CD4-positive, alpha-beta memory T cell (primary cell): ENCODE measurements at regions not wholly inside any gene's neighbourhood (a gene's known extent, or its start where the extent isn't known, plus 50 kb on each side); places are given as distances from the start of the nearest gene placed in this dataset.

ENCODE experiments used
- CTCF ChIA-PET: fragments of 350-600 bp; sonication (Branson Sonifier 250); formaldehyde crosslinking; loops from one replicate; lab custom pipeline; 2021; ENCODE audit warnings: inconsistent platforms; ENCODE audit not compliant: partially characterized antibody; lab: Charles Lee
- POLR2A ChIA-PET: fragments of 350-600 bp; sonication (Branson Sonifier 250); formaldehyde crosslinking; loops from one replicate; lab custom pipeline; 2021; ENCODE audit not compliant: partially characterized antibody; lab: Charles Lee
- DNase-seq, 5 donors: peaks; one replicate each; pipeline versions ENCODE4 v3.0.0 to v3.0.0-alpha.2; 2020 to 2022; ENCODE audit warnings: mixed read lengths in 1 of 5
- H3K27ac ChIP-seq: one replicate; pipeline ENCODE4 v1.7.0; 2013; ENCODE audit warnings: low read depth, low read length
- H3K27me3 ChIP-seq: 2 replicates; pipeline ENCODE4 v1.7.0; 2013; ENCODE audit warnings: mild to moderate bottlenecking, low read length, moderate library complexity; ENCODE audit not compliant: insufficient read depth
- H3K36me3 ChIP-seq: 2 replicates; pipeline ENCODE4 v1.7.0; 2013; ENCODE audit warnings: mild to moderate bottlenecking, low read length, moderate library complexity; ENCODE audit not compliant: insufficient read depth
- H3K4me1 ChIP-seq: 2 replicates; pipeline ENCODE4 v1.7.0; 2013; ENCODE audit warnings: mild to moderate bottlenecking, low read length, moderate library complexity; ENCODE audit not compliant: insufficient read depth
- H3K4me3 ChIP-seq, 2 donors: one replicate each; pipeline ENCODE4 v1.7.0; 2013; ENCODE audit warnings: low read length in 2 of 2, mild to moderate bottlenecking in 1 of 2
- H3K9me3 ChIP-seq, 2 donors: one replicate each; pipeline ENCODE4 v1.7.0; 2013; ENCODE audit warnings: low read length in 2 of 2, control low read depth in 1 of 2; ENCODE audit not compliant: control insufficient read depth in 1 of 2
- H3K27ac Mint-ChIP-seq, 7 donors: one replicate each; pipeline ENCODE4 v1.8.0; 2020 to 2021; ENCODE audit warnings: mixed read lengths in 7 of 7, mild to moderate bottlenecking in 6 of 7, inconsistent platforms in 3 of 7, moderate library complexity in 3 of 7
- H3K27me3 Mint-ChIP-seq, 2 donors: one replicate each; pipeline ENCODE4 v1.8.0; 2020 to 2021; ENCODE audit warnings: mixed read lengths in 2 of 2
- H3K36me3 Mint-ChIP-seq, 2 donors: one replicate each; pipeline ENCODE4 v1.8.0; 2020 to 2021; ENCODE audit warnings: mixed read lengths in 2 of 2, inconsistent platforms in 1 of 2, mild to moderate bottlenecking in 1 of 2
- H3K4me1 Mint-ChIP-seq, 4 donors: one replicate each; pipeline ENCODE4 v1.8.0; 2020 to 2021; ENCODE audit warnings: mixed read lengths in 4 of 4, mild to moderate bottlenecking in 1 of 4
- H3K4me3 Mint-ChIP-seq, 8 donors: one replicate each; pipeline ENCODE4 v1.8.0; 2020 to 2021; ENCODE audit warnings: mixed read lengths in 8 of 8, mild to moderate bottlenecking in 7 of 8, moderate library complexity in 6 of 8, inconsistent platforms in 3 of 8
- H3K9me3 Mint-ChIP-seq, 8 donors: one replicate each; pipeline ENCODE4 v1.8.0; 2020 to 2021; ENCODE audit warnings: mixed read lengths in 8 of 8, mild to moderate bottlenecking in 5 of 8, inconsistent platforms in 3 of 8, moderate library complexity in 1 of 8
- intact Hi-C: fragments of 100-400 bp; cut with micrococcal nuclease; formaldehyde crosslinking; loops from one replicate; pipeline ENCODE4 v1.15.1; 2023

DNA sequence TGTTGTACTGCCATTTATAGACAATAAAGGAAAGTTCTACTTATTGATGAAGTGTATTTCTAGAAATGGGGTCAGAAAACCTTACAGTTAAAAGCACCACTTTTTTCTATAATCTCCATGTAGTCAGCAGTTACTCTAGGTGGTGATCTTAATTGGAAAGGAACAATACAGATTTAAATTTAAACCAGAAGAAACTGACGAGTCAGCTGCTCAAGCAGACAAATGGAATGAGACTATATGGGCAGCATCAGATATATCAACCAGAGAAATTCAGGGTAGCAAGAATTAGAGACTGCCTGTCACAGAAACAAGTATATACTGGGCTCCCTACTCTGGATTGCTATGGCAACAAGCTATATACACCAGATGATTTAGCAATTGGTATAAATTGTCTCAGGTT is 99.6 kb upstream of the SCG2 start:
- no peaks in the 10 kb centered on the region for H3K4me1 ChIP-seq
- Mint-ChIP-seq H3K9me3 (peaks cover 0 to 2% (median 0%) of the 10 kb centered on the region in 8 donors), H3K36me3 (no peaks in the 10 kb centered on the region), H3K4me3 (no peak overlapping the region), H3K27me3 (peaks cover 3 to 4% of the 10 kb centered on the region in 2 donors), H3K27ac (no peak overlapping the region), H3K4me1 (no peaks in the 10 kb centered on the region)
- H3K27me3 ChIP-seq: no peaks in the 10 kb centered on the region
- H3K36me3 ChIP-seq: no peaks in the 10 kb centered on the region
- ChIA-PET CTCF (no interaction called here), POLR2A (no interaction called here)
- no peak overlapping the region for H3K27ac ChIP-seq
- DNase-seq: no peak
- no peaks in the 10 kb centered on the region for H3K9me3 ChIP-seq
- H3K4me3 ChIP-seq: no peak overlapping the region
- intact Hi-C loops: no loop called here

DNA sequence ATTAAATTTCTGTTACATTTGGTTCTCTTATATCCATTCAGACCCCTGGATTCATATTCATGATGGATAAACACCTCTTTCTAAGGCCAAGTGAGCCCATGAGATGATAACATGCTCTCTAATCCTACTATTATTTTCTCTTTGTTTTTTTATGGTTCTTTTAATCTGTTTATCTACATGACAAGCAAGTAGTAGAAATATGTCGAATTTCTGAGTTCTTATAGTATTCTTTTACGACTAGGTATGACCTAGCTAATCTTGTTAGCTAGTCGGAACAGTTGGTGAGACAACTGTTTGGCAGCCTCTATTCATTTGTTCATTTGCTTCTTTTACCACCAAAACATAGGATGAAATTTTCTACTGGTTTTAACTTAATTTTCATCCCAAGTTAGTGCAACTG is 98.1 kb upstream of the SCG2 start:
- Mint-ChIP-seq H3K36me3 (no peaks in the 10 kb centered on the region), H3K27me3 (peaks cover 2 to 3% of the 10 kb centered on the region in 2 donors), H3K4me3 (no peak overlapping the region), H3K27ac (no peak overlapping the region), H3K9me3 (peaks cover 0 to 3% (median 0%) of the 10 kb centered on the region in 8 donors), H3K4me1 (no peaks in the 10 kb centered on the region)
- no peaks in the 10 kb centered on the region for H3K36me3 ChIP-seq
- H3K9me3 ChIP-seq: no peaks in the 10 kb centered on the region
- DNase-seq: no peak
- ChIA-PET CTCF (no interaction called here), POLR2A (no interaction called here)
- H3K4me3 ChIP-seq: no peak overlapping the region
- H3K27me3 ChIP-seq: no peaks in the 10 kb centered on the region
- intact Hi-C loops: no loop called here
- H3K4me1 ChIP-seq: no peaks in the 10 kb centered on the region
- H3K27ac ChIP-seq: no peak overlapping the region

DNA sequence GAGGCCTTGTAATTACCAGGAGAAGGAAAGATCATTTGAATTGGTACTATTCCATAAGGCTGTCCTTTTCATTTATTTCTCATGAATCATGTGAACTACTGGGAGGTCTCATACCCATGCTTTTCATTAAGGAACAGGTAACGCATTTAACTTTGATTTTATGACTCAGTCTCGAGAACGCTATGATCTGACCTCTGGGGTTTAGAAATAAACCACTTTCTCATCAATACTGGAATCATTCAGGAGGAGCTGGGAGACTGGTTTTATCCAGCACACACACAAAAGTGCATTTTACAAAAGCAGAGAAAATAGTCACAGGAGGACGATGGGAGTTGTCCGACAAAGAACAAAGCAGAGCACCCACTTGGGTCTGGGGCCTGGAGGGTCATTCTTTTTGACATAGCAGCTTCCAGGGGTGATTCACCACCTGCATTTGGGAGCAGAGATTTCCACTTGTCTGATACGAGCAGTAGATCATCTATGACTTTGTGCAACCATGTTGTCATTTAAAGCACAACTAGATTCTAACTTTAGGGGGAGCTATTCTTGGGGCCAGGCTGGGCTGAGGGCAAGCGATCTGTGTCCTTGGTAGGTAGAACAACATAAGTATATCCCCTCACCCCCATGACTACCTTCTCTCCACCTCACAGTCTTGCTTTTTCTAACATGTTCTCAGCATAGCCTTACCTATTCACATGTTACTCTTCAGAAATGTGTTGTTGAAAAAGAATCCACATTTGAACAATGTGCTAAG is 95.9 kb upstream of the SCG2 start:
- H3K4me3 ChIP-seq: no peak overlapping the region
- no peaks in the 10 kb centered on the region for H3K36me3 ChIP-seq
- ChIA-PET POLR2A (no interaction called here), CTCF (no interaction called here)
- intact Hi-C loops: no loop called here
- no peaks in the 10 kb centered on the region for H3K9me3 ChIP-seq
- no peaks in the 10 kb centered on the region for H3K4me1 Mint-ChIP-seq
- H3K27ac ChIP-seq: no peak overlapping the region
- DNase-seq: no peak
- no peak overlapping the region for H3K4me3 Mint-ChIP-seq
- no peaks in the 10 kb centered on the region for H3K27me3 ChIP-seq
- H3K36me3 Mint-ChIP-seq: no peaks in the 10 kb centered on the region
- H3K9me3 Mint-ChIP-seq: peaks cover 0 to 3% (median 0%) of the 10 kb centered on the region in 8 donors
- H3K27ac Mint-ChIP-seq: no peak overlapping the region
- H3K27me3 Mint-ChIP-seq: peaks cover 4 to 5% of the 10 kb centered on the region in 2 donors
- no peaks in the 10 kb centered on the region for H3K4me1 ChIP-seq

DNA sequence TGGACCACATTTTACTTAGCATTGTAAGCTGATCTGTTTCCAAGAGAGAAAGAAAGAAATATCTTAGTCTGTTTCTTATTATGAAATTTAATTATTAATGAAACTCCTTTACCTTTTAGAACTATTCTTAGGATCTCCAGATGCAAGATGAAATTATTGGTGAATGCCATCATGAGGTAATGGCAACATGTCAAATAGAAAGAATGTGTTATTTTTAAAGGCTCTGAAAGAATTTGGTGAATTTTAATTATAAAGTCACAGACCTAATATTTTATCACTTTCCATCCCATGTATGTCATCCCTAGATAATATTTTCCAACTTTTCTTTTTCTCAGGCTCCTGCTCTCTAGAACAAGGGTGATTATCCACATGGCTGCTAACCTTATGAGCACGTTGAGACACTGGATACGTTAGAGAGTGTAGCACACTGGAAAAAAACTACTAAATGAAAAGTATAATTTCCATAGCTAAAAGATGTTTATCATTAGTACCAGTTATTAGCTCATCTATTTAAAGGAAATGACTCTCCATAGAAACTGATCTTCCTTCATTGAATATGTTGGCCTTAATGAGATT is 95.2 kb upstream of the SCG2 start:
- intact Hi-C loops: no loop called here
- no peaks in the 10 kb centered on the region for H3K4me1 Mint-ChIP-seq
- Histone ChIP-seq H3K9me3 (no peaks in the 10 kb centered on the region), H3K27me3 (no peaks in the 10 kb centered on the region), H3K27ac (no peak overlapping the region), H3K4me3 (no peak overlapping the region), H3K36me3 (no peaks in the 10 kb centered on the region), H3K4me1 (no peaks in the 10 kb centered on the region)
- POLR2A ChIA-PET: no interaction called here
- H3K36me3 Mint-ChIP-seq: no peaks in the 10 kb centered on the region
- no peak for DNase-seq
- no peak overlapping the region for H3K27ac Mint-ChIP-seq
- peaks cover 0 to 3% (median 0%) of the 10 kb centered on the region in 8 donors for H3K9me3 Mint-ChIP-seq
- CTCF ChIA-PET: no interaction called here
- H3K27me3 Mint-ChIP-seq: peaks cover 2 to 5% of the 10 kb centered on the region in 2 donors
- H3K4me3 Mint-ChIP-seq: no peak overlapping the region

DNA sequence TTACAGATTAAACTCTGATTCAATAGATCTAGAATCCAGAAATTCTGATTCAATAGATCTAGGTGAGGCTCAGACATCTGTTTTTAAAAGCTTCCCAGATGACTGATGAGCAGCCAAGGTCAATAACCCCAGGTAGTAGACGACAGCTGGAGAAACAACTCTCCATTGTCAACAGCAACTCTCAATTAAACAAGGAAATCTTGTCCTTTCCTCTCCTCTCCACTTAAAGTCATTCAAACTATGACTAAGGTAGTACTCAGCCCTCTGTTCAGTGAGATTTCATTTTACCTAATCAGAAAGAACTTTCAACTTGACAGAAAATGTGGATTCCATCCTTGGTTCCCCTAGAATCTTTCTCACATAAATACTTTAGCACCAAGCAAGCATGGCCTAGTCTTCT is 94.6 kb upstream of the SCG2 start:
- peaks cover 0 to 3% (median under 1%) of the 10 kb centered on the region in 4 donors for H3K4me1 Mint-ChIP-seq
- no peaks in the 10 kb centered on the region for H3K36me3 Mint-ChIP-seq
- no peaks in the 10 kb centered on the region for H3K36me3 ChIP-seq
- POLR2A ChIA-PET: no interaction called here
- no peak overlapping the region for H3K4me3 Mint-ChIP-seq
- no peaks in the 10 kb centered on the region for H3K4me1 ChIP-seq
- CTCF ChIA-PET: no interaction called here
- H3K27me3 ChIP-seq: no peaks in the 10 kb centered on the region
- H3K9me3 ChIP-seq: no peaks in the 10 kb centered on the region
- DNase-seq: no peak
- H3K27ac Mint-ChIP-seq: no peak overlapping the region
- peaks cover 0 to 3% (median 0%) of the 10 kb centered on the region in 8 donors for H3K9me3 Mint-ChIP-seq
- no peak overlapping the region for H3K4me3 ChIP-seq
- intact Hi-C loops: no loop called here
- peaks cover 6% of the 10 kb centered on the region in 2 donors for H3K27me3 Mint-ChIP-seq
- H3K27ac ChIP-seq: no peak overlapping the region

DNA sequence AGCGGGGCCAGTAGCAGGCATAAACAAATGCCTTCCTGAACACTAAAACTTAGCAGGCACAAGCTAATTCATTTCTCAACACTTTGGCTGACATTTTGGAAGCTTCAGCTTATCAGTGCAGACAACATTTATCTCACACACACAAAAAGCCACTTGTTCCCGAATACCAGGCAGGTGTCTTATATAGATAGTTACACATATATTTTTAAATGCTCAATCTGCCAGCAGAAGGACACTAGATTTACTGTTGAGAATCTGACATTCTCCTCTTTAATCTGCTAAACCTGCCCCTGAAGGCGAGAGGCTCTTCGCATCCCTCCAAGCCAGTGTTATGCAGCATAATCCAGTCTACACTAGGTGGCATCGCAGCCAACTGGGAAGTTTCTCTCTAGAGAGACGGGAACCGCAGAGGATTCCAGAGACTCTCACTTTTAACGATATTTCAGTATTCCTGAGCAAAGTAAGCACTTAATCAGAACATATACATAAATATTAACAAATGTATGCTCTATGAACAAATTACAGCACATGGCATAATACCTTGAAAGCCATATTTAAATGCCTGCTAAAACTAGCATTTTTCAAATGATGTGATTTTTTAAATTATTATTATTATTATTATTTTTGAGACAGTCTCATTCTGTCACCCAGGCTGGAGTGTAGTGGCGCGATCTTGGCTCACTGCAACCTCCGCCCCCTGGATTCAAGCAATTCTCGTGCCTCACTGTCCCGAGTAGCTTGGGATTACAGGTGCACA is 90.2 kb upstream of the SCG2 start:
- H3K4me3 ChIP-seq: no peak overlapping the region
- H3K4me1 Mint-ChIP-seq: peaks cover 0 to 3% (median under 1%) of the 10 kb centered on the region in 4 donors
- no peaks in the 10 kb centered on the region for H3K36me3 Mint-ChIP-seq
- peaks cover 6 to 11% of the 10 kb centered on the region in 2 donors for H3K27me3 Mint-ChIP-seq
- H3K27me3 ChIP-seq: no peaks in the 10 kb centered on the region
- H3K9me3 ChIP-seq: no peaks in the 10 kb centered on the region
- H3K27ac Mint-ChIP-seq: no peak overlapping the region
- no peaks in the 10 kb centered on the region for H3K36me3 ChIP-seq
- DNase-seq: no peak
- no peak overlapping the region for H3K4me3 Mint-ChIP-seq
- ChIA-PET POLR2A (no interaction called here), CTCF (no interaction called here)
- intact Hi-C loops: no loop called here
- no peaks in the 10 kb centered on the region for H3K4me1 ChIP-seq
- peaks cover 0 to 3% (median 0%) of the 10 kb centered on the region in 8 donors for H3K9me3 Mint-ChIP-seq
- H3K27ac ChIP-seq: no peak overlapping the region

DNA sequence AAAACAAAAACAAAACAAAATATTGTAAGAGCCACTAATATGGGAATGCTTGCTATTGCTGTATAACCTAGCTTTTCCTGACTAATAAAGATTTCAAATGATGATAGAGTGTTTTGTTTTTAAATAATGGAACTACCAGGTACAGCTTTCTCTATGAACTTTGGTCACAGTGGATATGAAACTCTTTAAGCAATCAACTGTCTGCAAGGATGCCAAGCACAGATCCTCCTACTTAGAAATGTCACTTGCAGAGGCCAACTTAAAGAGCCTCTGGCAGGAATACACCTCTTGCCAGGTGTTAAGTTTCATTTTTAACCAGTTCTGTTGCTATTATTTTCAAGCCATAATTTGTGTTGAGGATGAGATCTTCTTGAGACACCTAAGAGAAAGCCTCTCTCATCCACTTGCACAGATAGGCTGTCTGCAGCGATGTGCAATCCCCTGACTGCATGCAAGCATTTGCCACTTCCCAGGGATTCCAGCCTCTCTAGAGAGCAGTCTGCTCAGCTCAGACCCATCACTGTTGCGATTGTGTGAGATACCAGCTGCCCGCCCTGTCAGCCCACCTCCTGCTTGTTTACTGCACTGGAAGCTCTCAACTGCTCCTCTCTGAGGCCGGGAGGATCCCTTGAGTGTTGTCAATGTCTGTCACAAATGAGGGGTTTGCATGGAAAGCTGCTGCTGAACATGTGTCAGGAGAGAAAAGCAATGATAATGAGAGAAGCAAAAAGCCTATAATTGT is 86.1 kb upstream of the SCG2 start:
- intact Hi-C loops: no loop called here

More for the DNA sequence above, 86.1 kb upstream of the SCG2 start:
- no peaks in the 10 kb centered on the region for H3K4me1 ChIP-seq
- H3K27ac Mint-ChIP-seq: no peak overlapping the region
- no peaks in the 10 kb centered on the region for H3K36me3 ChIP-seq
- H3K36me3 Mint-ChIP-seq: no peaks in the 10 kb centered on the region
- H3K27me3 ChIP-seq: peaks cover 4% of the 10 kb centered on the region
- peaks cover 4 to 6% of the 10 kb centered on the region in 2 donors for H3K27me3 Mint-ChIP-seq
- H3K4me3 ChIP-seq: no peak overlapping the region
- CTCF ChIA-PET: no interaction called here
- no peak for DNase-seq
- H3K27ac ChIP-seq: no peak overlapping the region
- no peak overlapping the region for H3K4me3 Mint-ChIP-seq
- POLR2A ChIA-PET: no interaction called here
- H3K4me1 Mint-ChIP-seq: peaks cover 0 to 3% (median under 1%) of the 10 kb centered on the region in 4 donors
- no peaks in the 10 kb centered on the region for H3K9me3 ChIP-seq
- no peaks in the 10 kb centered on the region for H3K9me3 Mint-ChIP-seq
